HG02885 (cell line): ENCODE measurements at regions not wholly inside any gene's neighbourhood (a gene's known extent, or its start where the extent isn't known, plus 50 kb on each side); places are given as distances from the start of the nearest gene placed in this dataset.

Experiments used
- ATAC-seq: cut with Tn5 transposase; IDR thresholded peaks from one replicate; pipeline ENCODE4 v1.9.1; 2021; ENCODE audit warnings: mild to moderate bottlenecking; ENCODE audit not compliant: unreplicated experiment, poor library complexity

GRCh38 chr3:59313365-59313764, 263.5 kb upstream of the CFAP20DC start:
- peak; percentile 87 for ATAC-seq

- ATAC-seq, result no peak
Observed at GRCh38 chr3:59311231-59311630, 261.4 kb upstream of the CFAP20DC start.

- ATAC-seq, result no peak
Observed at GRCh38 chr3:59310736-59311135, 260.9 kb upstream of the CFAP20DC start.

GRCh38 chr3:59308684-59309083, 258.9 kb upstream of the CFAP20DC start:
- no peak for ATAC-seq

GRCh38 chr3:59308001-59308400, 258.2 kb upstream of the CFAP20DC start:
- ATAC-seq, result no peak

GRCh38 chr3:59306436-59306835, 256.6 kb upstream of the CFAP20DC start:
- ATAC-seq, result no peak

- no peak for ATAC-seq
Observed at GRCh38 chr3:59304296-59304695, 254.5 kb upstream of the CFAP20DC start.

GRCh38 chr3:59303452-59303851, 253.6 kb upstream of the CFAP20DC start:
- ATAC-seq, result no peak

GRCh38 chr3:59302442-59302841, 252.6 kb upstream of the CFAP20DC start:
- no peak for ATAC-seq

GRCh38 chr3:59300733-59301132, 250.9 kb upstream of the CFAP20DC start:
- ATAC-seq, result no peak

- ATAC-seq, result no peak
Observed at GRCh38 chr3:59299561-59299960, 249.7 kb upstream of the CFAP20DC start.

GRCh38 chr3:59290358-59290757, 240.5 kb upstream of the CFAP20DC start:
- no peak for ATAC-seq

GRCh38 chr3:59289831-59290230, 240.0 kb upstream of the CFAP20DC start:
- ATAC-seq, result no peak

- ATAC-seq, result no peak
Observed at GRCh38 chr3:59288951-59289350, 239.1 kb upstream of the CFAP20DC start.

GRCh38 chr3:59286791-59287531, 237.1 kb upstream of the CFAP20DC start:
- no peak for ATAC-seq

GRCh38 chr3:59285560-59285959, 235.7 kb upstream of the CFAP20DC start:
- no peak for ATAC-seq

GRCh38 chr3:59284926-59285325, 235.1 kb upstream of the CFAP20DC start:
- no peak for ATAC-seq

GRCh38 chr3:59280113-59280512, 230.3 kb upstream of the CFAP20DC start:
- no peak for ATAC-seq

- no peak for ATAC-seq
Observed at GRCh38 chr3:59277816-59278215, 228.0 kb upstream of the CFAP20DC start.

- ATAC-seq, result no peak
Observed at GRCh38 chr3:59277201-59277600, 227.4 kb upstream of the CFAP20DC start.

GRCh38 chr3:59273976-59274375, 224.2 kb upstream of the CFAP20DC start:
- no peak for ATAC-seq

GRCh38 chr3:59271971-59272370, 222.1 kb upstream of the CFAP20DC start:
- ATAC-seq, result no peak
